Retinal pigment epithelial cell (primary cell): ENCODE measurements at regions not wholly inside any gene's neighbourhood (a gene's known extent, or its start where the extent isn't known, plus 50 kb on each side); places are given as distances from the start of the nearest gene placed in this dataset.

Experiments used
- DNase-seq: peaks from one replicate; pipeline ENCODE4 v3.0.0-alpha.2; 2010; ENCODE audit warnings: low read depth
- H3K4me3 ChIP-seq: 2 replicates; pipeline ENCODE4 v1.5.1; 2011; ENCODE audit warnings: mild to moderate bottlenecking, low read length, control low read depth, moderate library complexity
- TF ChIP-seq, protein P1 (sequence below): conservative IDR thresholded peaks from 2 replicates; pipeline ENCODE4 v1.5.1; 2011; ENCODE audit warnings: low read depth, low read length, control low read depth, inconsistent platforms

DNA sequence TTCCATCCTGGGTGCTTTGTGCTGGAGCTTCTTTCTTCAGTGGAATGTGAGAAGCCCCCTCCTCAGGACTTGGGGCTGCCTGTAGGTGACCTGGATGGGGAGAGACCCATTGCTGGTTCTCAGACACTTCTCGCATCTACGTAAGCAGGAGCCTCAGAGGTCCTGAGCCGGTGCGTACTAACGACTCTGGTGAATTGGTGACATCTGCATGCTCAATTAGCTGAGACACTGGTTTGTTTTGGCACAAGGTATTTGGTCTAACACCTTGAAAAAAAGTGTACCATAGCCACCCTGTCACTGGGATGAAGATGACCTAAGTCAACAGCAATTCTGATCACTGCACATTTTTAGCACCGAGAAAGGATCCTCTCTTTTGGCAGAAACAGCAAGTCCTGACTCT, 57.7 kb downstream of the LRRC30 start:
- no peak for DNase-seq
- no peak overlapping the region for H3K4me3 ChIP-seq
- TF ChIP-seq, protein P1, sequence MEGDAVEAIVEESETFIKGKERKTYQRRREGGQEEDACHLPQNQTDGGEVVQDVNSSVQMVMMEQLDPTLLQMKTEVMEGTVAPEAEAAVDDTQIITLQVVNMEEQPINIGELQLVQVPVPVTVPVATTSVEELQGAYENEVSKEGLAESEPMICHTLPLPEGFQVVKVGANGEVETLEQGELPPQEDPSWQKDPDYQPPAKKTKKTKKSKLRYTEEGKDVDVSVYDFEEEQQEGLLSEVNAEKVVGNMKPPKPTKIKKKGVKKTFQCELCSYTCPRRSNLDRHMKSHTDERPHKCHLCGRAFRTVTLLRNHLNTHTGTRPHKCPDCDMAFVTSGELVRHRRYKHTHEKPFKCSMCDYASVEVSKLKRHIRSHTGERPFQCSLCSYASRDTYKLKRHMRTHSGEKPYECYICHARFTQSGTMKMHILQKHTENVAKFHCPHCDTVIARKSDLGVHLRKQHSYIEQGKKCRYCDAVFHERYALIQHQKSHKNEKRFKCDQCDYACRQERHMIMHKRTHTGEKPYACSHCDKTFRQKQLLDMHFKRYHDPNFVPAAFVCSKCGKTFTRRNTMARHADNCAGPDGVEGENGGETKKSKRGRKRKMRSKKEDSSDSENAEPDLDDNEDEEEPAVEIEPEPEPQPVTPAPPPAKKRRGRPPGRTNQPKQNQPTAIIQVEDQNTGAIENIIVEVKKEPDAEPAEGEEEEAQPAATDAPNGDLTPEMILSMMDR, result no peak

DNA sequence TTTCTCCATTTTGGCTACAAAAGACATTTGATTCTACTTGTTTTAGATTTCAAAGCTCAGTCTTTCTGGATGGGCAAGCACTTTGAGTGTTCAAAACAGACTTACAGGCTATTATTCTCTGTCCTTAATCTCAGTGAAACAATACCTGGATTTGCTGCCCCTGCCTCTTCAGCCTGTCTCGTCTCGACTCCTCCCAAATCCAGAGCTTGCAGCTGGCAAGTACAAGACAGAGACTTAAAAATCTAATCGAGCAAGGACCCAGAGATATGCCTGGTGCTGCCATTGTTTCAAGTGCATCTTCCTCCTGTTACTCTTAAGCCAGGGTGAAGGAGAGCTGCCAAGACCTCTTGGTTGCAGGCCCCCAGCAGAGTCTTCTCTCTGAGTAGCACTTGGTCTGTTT, 59.2 kb downstream of the LRRC30 start:
- TF ChIP-seq, protein P1, result no peak
- H3K4me3 ChIP-seq, result no peak overlapping the region
- no peak for DNase-seq

DNA sequence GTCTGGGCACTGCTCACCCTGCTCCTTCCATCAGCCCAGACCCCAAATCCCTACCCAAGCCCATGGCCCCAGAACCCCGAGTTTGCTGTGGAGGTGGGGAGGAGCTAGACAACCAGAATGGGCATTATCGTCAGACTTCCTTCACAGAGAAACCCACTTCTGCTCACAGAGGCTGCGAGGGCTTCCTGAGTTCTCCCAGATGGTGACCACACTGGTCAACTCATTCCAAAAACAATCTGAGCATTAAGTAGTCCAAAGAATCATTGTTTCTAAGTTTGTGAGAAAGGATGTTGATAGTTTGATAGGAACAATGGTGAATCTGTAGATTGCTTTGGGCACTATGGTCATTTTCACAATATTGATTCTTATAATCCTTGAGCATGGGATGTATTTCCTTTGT, 60.2 kb downstream of the LRRC30 start:
- TF ChIP-seq, protein P1, result no peak
- H3K4me3 ChIP-seq, result no peak overlapping the region
- DNase-seq, result no peak

DNA sequence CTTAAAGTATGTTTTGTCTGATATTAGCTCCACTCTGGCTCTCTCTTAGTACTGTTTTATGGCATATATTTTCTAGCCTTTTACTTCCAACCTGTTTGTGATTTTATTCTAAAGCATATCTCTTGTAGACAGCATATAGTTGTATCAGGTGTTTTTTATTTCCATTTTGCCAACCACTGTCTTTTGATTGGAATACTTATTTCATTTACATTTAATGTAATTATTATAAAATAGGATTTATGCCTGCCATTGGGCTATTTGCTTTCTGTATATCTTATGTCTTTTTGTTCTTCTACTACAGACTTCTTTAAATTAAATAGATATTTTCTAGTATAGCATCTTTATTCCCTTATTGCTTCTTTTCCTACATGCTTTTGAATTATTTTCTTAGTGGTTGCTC, 67.3 kb downstream of the LRRC30 start:
- TF ChIP-seq, protein P1, result no peak
- no peak overlapping the region for H3K4me3 ChIP-seq
- no peak for DNase-seq

DNA sequence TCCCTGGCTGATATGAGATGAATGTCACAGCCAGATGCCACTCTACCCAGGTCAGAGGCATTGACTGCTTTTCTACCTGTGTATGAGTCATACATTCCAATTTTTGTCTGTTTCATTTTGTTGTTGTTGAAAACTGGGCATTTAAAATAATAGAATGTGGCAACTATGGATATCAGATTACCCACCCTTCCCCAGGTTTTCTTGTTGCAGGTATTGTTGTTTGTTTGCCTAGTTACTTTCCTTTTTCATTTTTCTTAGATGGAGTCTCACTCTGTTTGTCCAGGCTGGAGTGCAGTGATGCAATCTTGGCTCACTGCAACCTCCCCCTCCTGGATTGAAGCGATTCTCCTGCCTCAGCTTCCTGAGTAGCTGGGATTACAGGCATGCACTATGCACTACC, 70.2 kb downstream of the LRRC30 start:
- TF ChIP-seq, protein P1, result no peak

DNA sequence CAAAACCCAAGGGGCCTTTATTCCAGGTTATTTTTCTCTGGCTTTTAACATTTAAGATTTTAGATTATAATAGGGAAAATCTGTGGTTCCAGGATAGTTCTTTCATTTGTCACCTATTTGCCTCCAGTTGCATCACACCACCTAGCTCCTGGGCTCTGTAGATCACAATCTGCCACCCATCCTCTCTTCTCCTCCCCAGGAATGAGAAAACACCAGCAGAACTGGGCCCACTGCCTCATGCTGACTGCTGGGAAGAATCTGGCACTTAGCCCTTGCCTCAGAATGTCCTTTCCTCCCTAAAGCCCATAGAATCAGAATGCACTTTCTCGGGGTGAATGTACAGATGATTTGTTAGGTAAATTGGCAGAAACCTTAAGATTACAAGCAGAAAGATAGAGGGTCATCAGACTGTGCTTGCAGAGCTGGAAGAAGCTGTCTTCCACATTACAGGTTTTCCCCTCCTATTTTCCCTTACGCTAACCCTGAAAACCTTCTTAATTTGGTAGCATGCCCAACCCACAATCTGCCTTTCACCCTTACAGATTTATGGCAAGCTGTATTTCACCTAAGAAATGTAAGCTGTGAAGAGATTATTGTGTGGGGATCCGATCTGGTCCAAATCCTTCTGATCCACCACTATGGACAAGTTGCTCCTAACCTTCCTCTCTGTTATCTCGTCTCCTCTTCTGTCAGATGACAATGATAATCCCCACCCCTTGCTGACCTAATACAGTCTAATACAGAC, 72.6 kb downstream of the LRRC30 start:
- TF ChIP-seq, protein P1, result no peak
- peak; percentile 75 for DNase-seq
- peak overlapping the region; percentile 8 for H3K4me3 ChIP-seq

More for the DNA sequence above, 70.2 kb downstream of the LRRC30 start:
- DNase-seq, result no peak
- H3K4me3 ChIP-seq, result no peak overlapping the region

DNA sequence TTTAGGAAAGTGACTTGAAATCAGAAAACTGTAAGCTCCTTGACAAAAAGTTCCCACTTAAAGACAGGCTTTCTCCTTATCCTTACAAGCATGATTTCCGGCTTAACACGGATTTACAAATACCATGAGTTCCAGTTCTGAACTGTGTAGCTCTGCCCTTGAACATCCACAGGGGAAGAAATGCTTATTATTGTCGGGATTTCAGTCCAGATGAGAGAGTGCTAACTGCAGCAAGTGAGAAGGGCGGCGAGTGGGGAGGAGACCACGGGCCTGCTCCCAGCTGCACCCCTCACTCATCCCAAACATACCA, 73.1 kb downstream of the LRRC30 start:
- peak; percentile 95 for DNase-seq
- peak overlapping the region; percentile 8 for H3K4me3 ChIP-seq
- TF ChIP-seq, protein P1, result no peak
